ENCODE measurements at regions not wholly inside any gene's neighbourhood (a gene's known extent, or its start where the extent isn't known, plus 50 kb on each side); places are given as distances from the start of the nearest gene placed in this dataset.

DNA sequence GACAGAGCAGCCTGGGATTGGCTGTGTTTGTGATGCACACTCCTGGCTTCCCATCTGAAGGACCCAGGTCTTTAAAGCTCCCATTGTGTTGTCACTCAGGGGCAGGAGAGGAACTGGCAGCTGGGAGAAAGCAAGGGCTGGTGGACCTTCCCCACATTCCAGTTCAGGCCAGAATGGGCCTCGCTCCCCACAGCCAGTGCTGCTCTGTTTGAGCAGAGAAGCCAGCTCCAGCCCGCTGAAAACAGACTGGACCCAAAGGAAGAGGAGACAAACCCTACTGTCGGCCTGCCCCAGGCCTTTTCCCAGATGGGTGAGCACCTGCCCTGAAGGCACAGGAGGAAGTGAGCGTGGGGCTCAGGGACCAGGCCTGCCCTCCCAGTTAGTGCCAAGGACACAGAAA lies 499.4 kb downstream of the NPHP4 start:
- Histone ChIP-seq H3K4me3 (no peak overlapping the region), H3K27ac (no peak overlapping the region), H3K4me1 (no peaks in the 10 kb centered on the region), H3K36me3 (no peaks in the 10 kb centered on the region), H3K9me3 (no peaks in the 10 kb centered on the region), H3K27me3 (no peaks in the 10 kb centered on the region)
- intact Hi-C loops (cut with DNase I) = no loop called here
- TF ChIP-seq CTCF (IDR thresholded peaks at IDR 0.05) = no peak
- no peak for DNase-seq (ENCODE audit: low spot score in 2 of 2)

DNA sequence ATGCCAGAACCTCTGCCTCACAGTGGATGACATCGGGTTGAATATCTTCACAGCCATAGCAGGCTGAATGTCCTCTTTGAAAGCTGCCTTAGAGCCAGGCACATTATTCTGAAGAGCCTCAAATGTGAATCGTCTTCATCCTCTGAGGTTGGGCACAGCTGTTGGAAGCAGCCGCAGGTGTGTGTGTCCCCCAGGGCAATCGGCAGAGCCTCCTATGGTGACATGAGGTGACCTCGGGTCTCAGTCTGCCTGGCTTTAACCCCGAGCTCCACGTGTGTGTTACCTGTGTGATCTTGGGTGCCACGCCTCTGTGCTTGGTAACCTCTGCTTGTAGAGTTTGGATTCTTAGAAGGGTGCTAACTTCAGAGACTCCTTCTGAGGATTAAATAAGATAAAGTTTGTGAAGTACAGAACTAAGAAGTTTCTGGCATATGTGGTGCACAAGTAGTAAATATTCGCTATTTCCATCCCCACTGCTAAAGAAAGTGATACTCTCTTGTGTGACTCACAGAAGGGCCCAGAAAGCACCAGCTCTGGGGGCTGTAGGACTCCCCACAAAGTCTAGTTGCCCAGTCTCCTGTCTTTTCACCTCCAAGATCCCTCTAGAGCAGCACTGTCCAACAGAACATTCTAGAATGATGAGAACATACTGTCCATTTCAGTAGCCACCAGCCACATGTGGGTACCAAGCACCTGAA lies 500.9 kb downstream of the NPHP4 start:
- no peaks in the 10 kb centered on the region for H3K4me1 ChIP-seq
- H3K27me3 ChIP-seq = no peaks in the 10 kb centered on the region
- no peak for DNase-seq (ENCODE audit: low spot score in 2 of 2)
- intact Hi-C loops (cut with DNase I) = no loop called here
- no peak overlapping the region for H3K27ac ChIP-seq
- H3K4me3 ChIP-seq = no peak overlapping the region
- no peaks in the 10 kb centered on the region for H3K36me3 ChIP-seq
- no peak for TF ChIP-seq CTCF (IDR thresholded peaks at IDR 0.05)
- no peaks in the 10 kb centered on the region for H3K9me3 ChIP-seq

DNA sequence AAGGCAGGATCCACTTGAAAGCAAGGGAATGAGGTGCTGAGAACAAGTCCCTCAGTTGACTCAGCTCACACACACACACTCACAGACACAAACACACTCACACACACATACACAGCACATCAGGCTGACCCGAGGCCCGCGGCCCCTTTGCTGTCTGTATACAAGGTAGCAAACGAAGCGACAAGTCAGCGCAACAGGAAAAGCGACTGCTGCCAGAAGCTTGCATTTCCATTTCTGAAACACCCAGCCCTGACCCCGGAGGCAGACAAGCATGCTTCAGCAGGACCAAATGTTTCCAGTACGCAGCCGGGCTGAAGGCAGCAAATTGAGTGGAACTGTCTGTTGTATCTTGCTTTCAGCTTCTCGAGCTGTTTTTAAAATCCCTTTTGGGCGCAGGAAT lies 501.6 kb downstream of the NPHP4 start:
- intact Hi-C loops (cut with DNase I) = no loop called here
- H3K27me3 ChIP-seq = peaks cover 2% of the 10 kb centered on the region
- H3K4me3 ChIP-seq = no peak overlapping the region

GRCh38 chr1:5488448-5488847 lies 503.8 kb downstream of the NPHP4 start:
- H3K9me3 ChIP-seq = no peaks in the 10 kb centered on the region

More for the DNA sequence above, 501.6 kb downstream of the NPHP4 start:
- Histone ChIP-seq H3K36me3 (no peaks in the 10 kb centered on the region), H3K4me1 (no peaks in the 10 kb centered on the region), H3K27ac (no peak overlapping the region), H3K9me3 (no peaks in the 10 kb centered on the region)
- TF ChIP-seq CTCF (IDR thresholded peaks at IDR 0.05) = no peak
- DNase-seq (ENCODE audit: low spot score in 2 of 2) = no peak

DNA sequence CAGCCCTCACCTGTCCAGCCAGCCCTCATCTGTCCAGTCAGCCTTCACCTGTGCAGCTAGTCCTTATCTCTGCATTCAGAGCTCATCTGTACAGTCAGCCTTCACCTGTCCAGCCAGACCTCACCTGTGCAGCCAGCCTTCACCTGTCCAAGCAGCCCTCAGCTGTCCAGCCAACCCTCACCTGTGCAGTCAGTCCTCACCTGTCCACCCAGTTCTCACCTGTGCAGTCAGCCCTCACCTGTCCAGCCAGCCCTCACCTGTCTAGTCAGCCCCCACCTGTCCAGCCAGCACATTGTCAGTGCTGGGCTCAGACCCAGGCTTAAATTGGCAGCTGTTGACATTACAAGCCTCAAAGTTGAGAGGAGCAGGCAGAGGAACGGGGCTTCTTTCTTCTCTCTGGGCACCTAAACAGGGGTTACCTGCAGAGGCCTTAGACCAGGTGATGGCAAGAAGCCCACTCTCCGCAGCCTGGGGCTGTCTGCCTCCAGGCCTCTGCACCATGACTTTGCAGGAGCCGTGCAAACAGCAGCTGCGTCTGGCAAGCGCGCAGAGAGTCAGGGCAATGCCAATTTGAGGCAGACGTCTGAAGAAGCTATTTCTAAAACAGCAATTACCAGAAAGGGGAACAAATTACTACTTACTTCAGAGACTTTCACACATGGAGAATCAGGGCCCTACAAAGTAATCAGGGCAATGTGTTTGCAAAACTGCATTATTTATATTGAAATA lies 506.1 kb downstream of the NPHP4 start:
- Histone ChIP-seq H3K27me3 (peaks cover 6% of the 10 kb centered on the region), H3K36me3 (no peaks in the 10 kb centered on the region), H3K4me1 (no peaks in the 10 kb centered on the region), H3K9me3 (no peaks in the 10 kb centered on the region), H3K4me3 (no peak overlapping the region), H3K27ac (no peak overlapping the region)
- no peak for TF ChIP-seq CTCF (IDR thresholded peaks at IDR 0.05)
- DNase-seq (ENCODE audit: low spot score in 2 of 2) = no peak
- intact Hi-C loops (cut with DNase I) = no loop called here

More at GRCh38 chr1:5488448-5488847, 503.8 kb downstream of the NPHP4 start:
- Histone ChIP-seq H3K36me3 (no peaks in the 10 kb centered on the region), H3K27ac (no peak overlapping the region), H3K4me3 (no peak overlapping the region), H3K4me1 (no peaks in the 10 kb centered on the region), H3K27me3 (peaks cover 6% of the 10 kb centered on the region)
- intact Hi-C loops (cut with DNase I) = no loop called here
- no peak for TF ChIP-seq CTCF (IDR thresholded peaks at IDR 0.05)
- no peak for DNase-seq (ENCODE audit: low spot score in 2 of 2)
